Mesendoderm (in vitro differentiated cells): ENCODE measurements at regions not wholly inside any gene's neighbourhood (a gene's known extent, or its start where the extent isn't known, plus 50 kb on each side); places are given as distances from the start of the nearest gene placed in this dataset.

Experiments
- DNase-seq: peaks from one replicate; pipeline ENCODE4 v3.0.0; 2013
- H2AK5ac ChIP-seq: 2 replicates; pipeline ENCODE4 v1.6.1; 2013; ENCODE audit warnings: low read length, inconsistent platforms
- H2BK120ac ChIP-seq: 2 replicates; pipeline ENCODE4 v1.6.1; 2013; ENCODE audit warnings: low read depth, mild to moderate bottlenecking, low read length, moderate library complexity, mixed read lengths
- H2BK15ac ChIP-seq: replicated peaks from 2 replicates; pipeline ENCODE4 v1.6.1; 2013; ENCODE audit warnings: low read depth, mild to moderate bottlenecking, moderate library complexity
- H2BK5ac ChIP-seq: 2 replicates; pipeline ENCODE4 v1.6.1; 2013; ENCODE audit warnings: low read length, inconsistent platforms
- H3K18ac ChIP-seq: 2 replicates; pipeline ENCODE4 v1.6.1; 2013; ENCODE audit warnings: mild to moderate bottlenecking, low read length, mixed read lengths
- H3K23ac ChIP-seq: one replicate; pipeline ENCODE4 v1.6.1; 2013; ENCODE audit warnings: low read length
- H3K27ac ChIP-seq: 2 replicates; pipeline ENCODE4 v1.5.1; 2013; ENCODE audit warnings: low read depth, mild to moderate bottlenecking, inconsistent platforms, low read length, moderate library complexity
- H3K27me3 ChIP-seq: 2 replicates; pipeline ENCODE4 v1.6.1; 2013; ENCODE audit warnings: low read length, control low read depth, mild to moderate bottlenecking, inconsistent platforms; ENCODE audit not compliant: insufficient read depth, poor library complexity
- H3K36me3 ChIP-seq: 2 replicates; pipeline ENCODE4 v1.6.1; 2013; ENCODE audit warnings: low read length, inconsistent platforms; ENCODE audit not compliant: control insufficient read depth, insufficient read depth
- H3K4ac ChIP-seq: one replicate; pipeline ENCODE4 v1.6.1; 2013; ENCODE audit warnings: low read depth, mild to moderate bottlenecking, low read length, moderate library complexity
- H3K4me1 ChIP-seq: 2 replicates; pipeline ENCODE4 v1.6.1; 2013; ENCODE audit warnings: low read depth, low read length, inconsistent platforms; ENCODE audit not compliant: control insufficient read depth
- H3K4me2 ChIP-seq: 2 replicates; pipeline ENCODE4 v1.6.1; 2013; ENCODE audit warnings: low read length
- H3K4me3 ChIP-seq: 2 replicates; pipeline ENCODE4 v1.5.1; 2013; ENCODE audit warnings: mild to moderate bottlenecking, low read length
- H3K56ac ChIP-seq: one replicate; pipeline ENCODE4 v1.6.1; 2013; ENCODE audit warnings: low read length
- H3K79me1 ChIP-seq: 2 replicates; pipeline ENCODE4 v1.6.1; 2013; ENCODE audit warnings: low read length, inconsistent platforms
- H3K79me2 ChIP-seq: 2 replicates; pipeline ENCODE4 v1.6.1; 2013; ENCODE audit warnings: mild to moderate bottlenecking, low read length; ENCODE audit not compliant: control insufficient read depth, insufficient read depth
- H3K9ac ChIP-seq: 2 replicates; pipeline ENCODE4 v1.6.1; 2013; ENCODE audit warnings: low read length, inconsistent platforms
- H4K5ac ChIP-seq: one replicate; pipeline ENCODE4 v1.6.1; 2013; ENCODE audit warnings: low read length
- H4K8ac ChIP-seq: one replicate; pipeline ENCODE4 v1.6.1; 2013; ENCODE audit warnings: low read depth, mild to moderate bottlenecking, control low read depth, low read length, moderate library complexity
- WGBS: extraction: QIAGEN DNeasy Blood & Tissue Kit; methylation state at CpG from one replicate; pipeline ENCODE4 v1.1.7; 2013; ENCODE audit warnings: low lambda C conversion rate, missing lambda C conversion rate; ENCODE audit not compliant: insufficient coverage; ENCODE audit errors: extremely low coverage; 5-methylcytosine and 5-hydroxymethylcytosine counted together

- no peak overlapping the region for H2BK15ac ChIP-seq
- DNase-seq = no peak
- no peak overlapping the region for H3K18ac ChIP-seq
- no peak overlapping the region for H3K4ac ChIP-seq
- no peak overlapping the region for H2BK5ac ChIP-seq
- no peaks in the 10 kb centered on the region for H3K79me1 ChIP-seq
- H3K23ac ChIP-seq = no peak overlapping the region
- no peak overlapping the region for H3K4me3 ChIP-seq
- no peak overlapping the region for H3K4me2 ChIP-seq
- H4K5ac ChIP-seq = no peak overlapping the region
- no peak overlapping the region for H3K27ac ChIP-seq
- H3K4me1 ChIP-seq = no peaks in the 10 kb centered on the region
- H3K79me2 ChIP-seq = no peaks in the 10 kb centered on the region
- H2BK120ac ChIP-seq = no peak overlapping the region
- H3K27me3 ChIP-seq = no peaks in the 10 kb centered on the region
- no peak overlapping the region for H2AK5ac ChIP-seq
- H4K8ac ChIP-seq = no peak overlapping the region
- no peaks in the 10 kb centered on the region for H3K36me3 ChIP-seq
- H3K56ac ChIP-seq = no peak overlapping the region
- H3K9ac ChIP-seq = no peak overlapping the region
These were observed 251.1 kb upstream of the CD180 start for GRCh38 chr5:67447732-67448131.

- H2BK15ac ChIP-seq = no peak overlapping the region
- no peaks in the 10 kb centered on the region for H3K4me1 ChIP-seq
- H3K4me2 ChIP-seq = no peak overlapping the region
- no peaks in the 10 kb centered on the region for H3K36me3 ChIP-seq
- WGBS = no CpG with 5 or more reads among the region's 6 CpGs
- no peak overlapping the region for H2BK5ac ChIP-seq
- H3K79me1 ChIP-seq = no peaks in the 10 kb centered on the region
- no peak overlapping the region for H3K4ac ChIP-seq
- no peak overlapping the region for H3K18ac ChIP-seq
- H2AK5ac ChIP-seq = no peak overlapping the region
- H3K27me3 ChIP-seq = no peaks in the 10 kb centered on the region
- no peak overlapping the region for H3K9ac ChIP-seq
- no peak overlapping the region for H3K4me3 ChIP-seq
- H3K23ac ChIP-seq = no peak overlapping the region
- H3K79me2 ChIP-seq = no peaks in the 10 kb centered on the region
- no peak overlapping the region for H4K5ac ChIP-seq
- H3K27ac ChIP-seq = no peak overlapping the region
- no peak overlapping the region for H2BK120ac ChIP-seq
- no peak for DNase-seq
- H3K56ac ChIP-seq = no peak overlapping the region
- no peak overlapping the region for H4K8ac ChIP-seq
These were observed 241.6 kb upstream of the CD180 start for GRCh38 chr5:67437905-67438845.

DNA sequence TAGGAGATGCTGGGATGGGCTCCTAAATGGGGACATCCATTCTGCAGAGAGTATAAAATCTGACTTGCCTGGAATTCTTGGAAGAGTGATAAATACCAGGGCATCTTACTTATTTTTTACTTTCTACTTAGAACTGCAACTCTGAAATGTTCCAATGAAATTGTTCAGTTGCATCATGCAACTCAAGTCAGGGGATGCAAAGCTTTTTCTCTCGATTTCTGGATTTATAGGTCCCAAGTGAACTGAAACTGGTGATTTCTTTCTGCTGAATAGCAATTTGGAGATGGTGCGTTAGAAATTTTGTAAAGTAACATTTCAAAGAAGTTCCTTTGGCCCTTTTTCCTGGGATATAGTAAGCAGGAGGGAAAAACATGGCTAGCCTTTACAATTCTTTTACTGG, 238.4 kb upstream of the CD180 start:
- no peak overlapping the region for H2BK120ac ChIP-seq
- no CpG with 5 or more reads among the region's 2 CpGs for whole genome bisulfite sequencing
- no peak overlapping the region for H3K23ac ChIP-seq
- no peak overlapping the region for H2AK5ac ChIP-seq
- no peak overlapping the region for H3K56ac ChIP-seq
- H3K9ac ChIP-seq = no peak overlapping the region
- no peaks in the 10 kb centered on the region for H3K27me3 ChIP-seq
- no peaks in the 10 kb centered on the region for H3K79me2 ChIP-seq
- H3K18ac ChIP-seq = no peak overlapping the region
- no peaks in the 10 kb centered on the region for H3K36me3 ChIP-seq
- H3K79me1 ChIP-seq = no peaks in the 10 kb centered on the region
- H3K27ac ChIP-seq = no peak overlapping the region
- no peak overlapping the region for H2BK15ac ChIP-seq
- H3K4me1 ChIP-seq = no peaks in the 10 kb centered on the region
- no peak overlapping the region for H3K4me3 ChIP-seq
- no peak overlapping the region for H4K8ac ChIP-seq
- H4K5ac ChIP-seq = no peak overlapping the region
- H3K4ac ChIP-seq = no peak overlapping the region
- no peak for DNase-seq
- H2BK5ac ChIP-seq = no peak overlapping the region
- no peak overlapping the region for H3K4me2 ChIP-seq

GRCh38 chr5:67434466-67434865, 237.9 kb upstream of the CD180 start:
- no peak overlapping the region for H3K4me2 ChIP-seq
- H3K36me3 ChIP-seq = no peaks in the 10 kb centered on the region
- H2AK5ac ChIP-seq = no peak overlapping the region
- no peak overlapping the region for H2BK120ac ChIP-seq
- no peak overlapping the region for H2BK5ac ChIP-seq
- H3K23ac ChIP-seq = no peak overlapping the region
- no CpG with 5 or more reads among the region's 4 CpGs for WGBS
- no peaks in the 10 kb centered on the region for H3K79me1 ChIP-seq
- no peaks in the 10 kb centered on the region for H3K4me1 ChIP-seq
- no peaks in the 10 kb centered on the region for H3K27me3 ChIP-seq
- no peak overlapping the region for H3K18ac ChIP-seq
- no peak overlapping the region for H4K5ac ChIP-seq
- no peak for DNase-seq
- no peak overlapping the region for H2BK15ac ChIP-seq
- H3K27ac ChIP-seq = no peak overlapping the region
- no peaks in the 10 kb centered on the region for H3K79me2 ChIP-seq
- H3K4me3 ChIP-seq = no peak overlapping the region
- H4K8ac ChIP-seq = no peak overlapping the region
- H3K9ac ChIP-seq = no peak overlapping the region
- H3K56ac ChIP-seq = no peak overlapping the region
- H3K4ac ChIP-seq = no peak overlapping the region

DNA sequence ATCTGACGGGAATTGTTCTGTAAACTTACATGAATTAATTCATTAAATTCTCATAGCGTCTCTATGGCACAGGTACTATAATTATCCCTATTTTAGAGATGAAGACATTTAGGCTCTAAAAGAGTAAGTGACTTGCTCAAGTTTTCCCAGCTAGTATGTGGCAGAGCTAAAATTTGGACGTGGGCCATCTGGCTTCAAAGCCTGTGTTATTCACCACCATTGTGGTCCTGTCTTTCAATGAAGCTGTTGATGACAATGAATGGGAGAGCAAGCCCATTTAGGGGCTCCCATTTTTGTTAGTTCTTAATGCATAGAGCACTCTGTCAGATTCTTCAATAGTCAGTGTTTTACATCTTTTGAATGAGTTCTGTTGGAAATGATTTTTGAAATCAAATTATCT, 236.0 kb upstream of the CD180 start:
- Histone ChIP-seq H2BK120ac (no peak overlapping the region), H3K4me2 (no peak overlapping the region), H3K23ac (no peak overlapping the region), H3K27me3 (no peaks in the 10 kb centered on the region), H3K36me3 (no peaks in the 10 kb centered on the region), H3K79me2 (no peaks in the 10 kb centered on the region), H3K4me1 (no peaks in the 10 kb centered on the region), H4K8ac (no peak overlapping the region), H3K79me1 (no peaks in the 10 kb centered on the region), H4K5ac (no peak overlapping the region), H2BK5ac (no peak overlapping the region), H3K18ac (no peak overlapping the region), H2AK5ac (no peak overlapping the region), H3K27ac (no peak overlapping the region), H3K56ac (no peak overlapping the region), H3K4me3 (no peak overlapping the region), H2BK15ac (no peak overlapping the region), H3K4ac (no peak overlapping the region), H3K9ac (no peak overlapping the region)
- DNase-seq = no peak
- no CpG with 5 or more reads among the region's 3 CpGs for WGBS

DNA sequence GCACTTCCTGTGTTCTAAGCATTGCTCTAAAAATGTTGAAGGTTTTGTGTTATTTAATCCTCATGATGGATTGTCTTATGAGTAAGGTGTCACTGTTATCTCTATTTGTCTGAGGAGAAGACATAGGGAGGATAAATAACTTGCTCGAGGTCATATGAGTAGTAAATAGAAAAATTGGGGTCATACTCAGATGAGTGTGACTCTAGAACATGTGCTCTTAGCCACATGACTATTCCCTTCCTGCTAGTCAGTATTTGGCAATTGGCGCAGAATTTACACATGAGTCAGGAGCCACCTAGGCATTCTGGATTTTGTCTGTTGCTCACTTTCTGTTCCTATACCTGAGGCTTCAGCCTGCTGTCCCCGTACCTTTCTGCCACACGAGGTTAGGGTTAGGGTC, 234.6 kb upstream of the CD180 start:
- Histone ChIP-seq H3K79me2 (no peaks in the 10 kb centered on the region), H3K36me3 (no peaks in the 10 kb centered on the region), H3K27ac (no peak overlapping the region), H4K8ac (no peak overlapping the region), H3K18ac (no peak overlapping the region), H3K4me2 (no peak overlapping the region), H3K79me1 (no peaks in the 10 kb centered on the region), H3K23ac (no peak overlapping the region), H2BK15ac (no peak overlapping the region), H2BK120ac (no peak overlapping the region), H3K9ac (no peak overlapping the region), H3K4ac (no peak overlapping the region), H3K4me1 (no peaks in the 10 kb centered on the region), H2AK5ac (no peak overlapping the region), H3K27me3 (no peaks in the 10 kb centered on the region), H3K56ac (no peak overlapping the region), H3K4me3 (no peak overlapping the region), H4K5ac (no peak overlapping the region), H2BK5ac (no peak overlapping the region)
- no peak for DNase-seq
- no CpG with 5 or more reads among the region's 4 CpGs for WGBS
